Tibial nerve (tissue), 4 donors: ENCODE measurements at regions not wholly inside any gene's neighbourhood (a gene's known extent, or its start where the extent isn't known, plus 50 kb on each side); places are given as distances from the start of the nearest gene placed in this dataset.

Experiments
- CTCF ChIP-seq, 5 experiments: fragments of 200-600 bp in 3 of 5; fragments of 450-650 bp in 2 of 5; sonication (generic) in 3 of 5; IDR thresholded peaks; one replicate each; pipeline ENCODE4 v1.5.1; 2016 to 2019; ENCODE audit warnings: antibody characterized with exemption in 5 of 5, mild to moderate bottlenecking in 3 of 5, moderate library complexity in 2 of 5
- EP300 ChIP-seq, 2 donors: sonication (generic); formaldehyde crosslinking; IDR thresholded peaks; one replicate each; pipeline ENCODE4 v1.6.1; 2017; ENCODE audit warnings: antibody characterized with exemption in 2 of 2, mild to moderate bottlenecking in 1 of 2

- TF ChIP-seq CTCF (IDR thresholded peaks at IDR 0.05) (no peak), EP300 (IDR thresholded peaks at IDR 0.05) (no peak)
Measured at GRCh38 chrX:134732676-134733075, 64.3 kb downstream of the PABIR2 start.
